Muscle layer of duodenum (tissue), 2 donors: ENCODE measurements at regions not wholly inside any gene's neighbourhood (a gene's known extent, or its start where the extent isn't known, plus 50 kb on each side); places are given as distances from the start of the nearest gene placed in this dataset.

Source experiments
- H3K27ac ChIP-seq: one replicate; pipeline ENCODE4 v1.7.0; 2013; ENCODE audit warnings: mild to moderate bottlenecking, low read length
- H3K27me3 ChIP-seq: one replicate; pipeline ENCODE4 v1.7.0; 2013; ENCODE audit warnings: low read depth, mild to moderate bottlenecking, control low read depth, low read length
- H3K36me3 ChIP-seq, 2 donors: one replicate each; pipeline ENCODE4 v1.7.0; 2013; ENCODE audit warnings: low read length in 2 of 2, control low read depth in 1 of 2, mild to moderate bottlenecking in 1 of 2; ENCODE audit not compliant: insufficient read depth in 2 of 2, control insufficient read depth in 1 of 2
- H3K4me1 ChIP-seq, 2 donors: one replicate each; pipeline ENCODE4 v1.7.0; 2013; ENCODE audit warnings: low read length in 2 of 2, mild to moderate bottlenecking in 2 of 2, control low read depth in 1 of 2, moderate library complexity in 1 of 2; ENCODE audit not compliant: insufficient read depth in 2 of 2, control insufficient read depth in 1 of 2
- H3K4me3 ChIP-seq, 2 donors: one replicate each; pipeline ENCODE4 v1.7.0; 2013; ENCODE audit warnings: low read length in 2 of 2, low read depth in 1 of 2, mild to moderate bottlenecking in 1 of 2
- H3K9me3 ChIP-seq, 2 donors: one replicate each; pipeline ENCODE4 v1.7.0; 2013; ENCODE audit warnings: low read length in 2 of 2, control low read depth in 1 of 2, mild to moderate bottlenecking in 1 of 2; ENCODE audit not compliant: control insufficient read depth in 1 of 2
- donor health status: healthy.

GRCh38 chr3:22893644-22894325 lies 309.3 kb upstream of the UBE2E2 start:
- Histone ChIP-seq H3K27ac (no peak overlapping the region), H3K9me3 (no peaks in the 10 kb centered on the region), H3K36me3 (no peaks in the 10 kb centered on the region), H3K4me3 (no peak overlapping the region), H3K27me3 (no peaks in the 10 kb centered on the region), H3K4me1 (peaks cover 0 to 15% of the 10 kb centered on the region in 2 donors)

- Histone ChIP-seq H3K9me3 (no peaks in the 10 kb centered on the region), H3K36me3 (no peaks in the 10 kb centered on the region), H3K4me3 (no peak overlapping the region), H3K27me3 (no peaks in the 10 kb centered on the region), H3K27ac (no peak overlapping the region), H3K4me1 (peaks cover 0 to 15% of the 10 kb centered on the region in 2 donors)
These were observed 308.3 kb upstream of the UBE2E2 start for GRCh38 chr3:22894865-22895264.

- Histone ChIP-seq H3K4me3 (no peak overlapping the region), H3K4me1 (peaks cover 0 to 15% of the 10 kb centered on the region in 2 donors), H3K27me3 (no peaks in the 10 kb centered on the region), H3K9me3 (no peaks in the 10 kb centered on the region), H3K27ac (no peak overlapping the region), H3K36me3 (no peaks in the 10 kb centered on the region)
These were observed 307.5 kb upstream of the UBE2E2 start for GRCh38 chr3:22895671-22896070.

GRCh38 chr3:22898558-22898957 lies 304.6 kb upstream of the UBE2E2 start:
- Histone ChIP-seq H3K4me1 (peaks cover 0 to 9% of the 10 kb centered on the region in 2 donors), H3K4me3 (no peak overlapping the region), H3K27ac (no peak overlapping the region), H3K27me3 (no peaks in the 10 kb centered on the region), H3K9me3 (no peaks in the 10 kb centered on the region), H3K36me3 (no peaks in the 10 kb centered on the region)

DNA sequence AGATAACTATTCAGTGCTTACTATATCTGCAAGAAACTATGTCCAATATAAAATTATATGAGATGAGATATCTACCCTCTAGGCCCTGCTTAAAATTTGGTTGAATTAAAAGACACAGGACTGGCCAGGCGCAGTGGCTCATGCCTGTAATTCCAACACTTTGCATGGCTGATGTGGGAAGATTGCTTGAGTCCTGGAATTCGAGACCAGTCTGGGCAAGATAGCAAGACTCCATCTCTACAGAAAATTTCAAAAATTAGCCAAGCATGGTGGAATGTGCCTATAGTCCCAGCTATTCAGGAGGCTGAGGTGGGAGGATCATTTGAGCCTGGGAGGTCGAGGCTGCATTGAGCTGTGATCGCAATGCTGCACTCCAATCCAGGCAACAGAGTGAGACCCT lies 303.7 kb upstream of the UBE2E2 start:
- Histone ChIP-seq H3K9me3 (no peaks in the 10 kb centered on the region), H3K27ac (no peak overlapping the region)

GRCh38 chr3:22900296-22900695 lies 302.8 kb upstream of the UBE2E2 start:
- Histone ChIP-seq H3K4me3 (no peak overlapping the region), H3K27ac (no peak overlapping the region), H3K27me3 (no peaks in the 10 kb centered on the region), H3K36me3 (no peaks in the 10 kb centered on the region), H3K4me1 (peaks cover 0 to 15% of the 10 kb centered on the region in 2 donors), H3K9me3 (no peaks in the 10 kb centered on the region)

More for the DNA sequence above, 303.7 kb upstream of the UBE2E2 start:
- H3K36me3 ChIP-seq, result no peaks in the 10 kb centered on the region
- peaks cover 0 to 10% of the 10 kb centered on the region in 2 donors for H3K4me1 ChIP-seq
- H3K27me3 ChIP-seq, result no peaks in the 10 kb centered on the region
- H3K4me3 ChIP-seq, result no peak overlapping the region

GRCh38 chr3:22901684-22902083 lies 301.4 kb upstream of the UBE2E2 start:
- no peak overlapping the region for H3K4me3 ChIP-seq
- peaks cover 0 to 15% of the 10 kb centered on the region in 2 donors for H3K4me1 ChIP-seq
- no peak overlapping the region for H3K27ac ChIP-seq
- no peaks in the 10 kb centered on the region for H3K9me3 ChIP-seq
- H3K27me3 ChIP-seq, result no peaks in the 10 kb centered on the region
- no peaks in the 10 kb centered on the region for H3K36me3 ChIP-seq

DNA sequence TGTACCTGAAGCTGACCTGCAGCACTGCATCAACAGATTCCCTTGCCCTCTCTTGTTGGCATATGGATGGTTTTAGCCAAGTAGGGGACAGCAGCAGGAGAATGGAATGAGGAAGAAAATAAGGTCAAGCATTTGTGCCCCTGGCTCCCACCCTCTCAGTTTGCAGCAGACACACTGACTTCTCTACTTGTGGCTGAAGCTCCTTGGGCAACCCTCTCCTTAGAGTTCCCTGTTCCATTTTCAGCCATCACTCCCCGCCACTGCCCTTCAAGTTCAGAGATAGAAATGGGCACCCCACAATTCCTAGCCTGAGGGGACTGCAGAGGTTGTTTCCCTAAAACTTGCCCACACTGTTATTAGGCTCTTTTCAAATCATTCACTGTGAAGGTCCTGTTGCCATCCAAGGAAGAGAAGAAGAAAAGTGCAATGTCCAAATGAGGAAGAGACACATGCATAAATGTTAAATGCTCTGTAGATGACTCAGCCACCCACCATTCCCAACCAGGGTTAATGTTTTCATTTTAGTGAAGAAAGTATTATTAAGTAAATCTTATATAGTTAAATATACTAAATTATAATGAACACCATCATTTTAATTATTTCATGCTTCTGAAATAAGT lies 295.9 kb upstream of the UBE2E2 start:
- H3K27me3 ChIP-seq, result no peaks in the 10 kb centered on the region
- H3K9me3 ChIP-seq, result no peaks in the 10 kb centered on the region
- no peak overlapping the region for H3K4me3 ChIP-seq
- no peaks in the 10 kb centered on the region for H3K36me3 ChIP-seq
- no peak overlapping the region for H3K27ac ChIP-seq
- peaks cover 0 to 7% of the 10 kb centered on the region in 2 donors for H3K4me1 ChIP-seq

DNA sequence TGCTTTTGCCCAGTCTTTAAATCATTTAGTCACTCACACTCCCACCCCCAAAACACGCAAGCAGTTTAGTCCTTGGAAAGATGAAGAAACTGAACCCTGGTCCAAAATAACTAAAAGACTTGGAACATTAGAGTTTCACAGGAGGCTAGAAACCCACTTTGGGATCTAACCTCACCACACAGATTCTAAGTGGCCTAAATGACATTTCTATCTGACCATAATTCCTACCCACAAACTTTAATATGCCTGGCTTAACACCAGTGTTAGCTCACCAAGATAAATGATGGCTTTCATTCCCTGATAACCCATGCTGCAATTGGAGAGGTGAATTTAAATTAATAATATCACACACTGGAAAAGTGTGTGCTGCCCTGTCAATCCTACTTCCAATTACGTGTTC lies 295.3 kb upstream of the UBE2E2 start:
- H3K4me3 ChIP-seq, result no peak overlapping the region
- H3K27ac ChIP-seq, result no peak overlapping the region
- H3K27me3 ChIP-seq, result no peaks in the 10 kb centered on the region
- H3K36me3 ChIP-seq, result no peaks in the 10 kb centered on the region
- H3K9me3 ChIP-seq, result no peaks in the 10 kb centered on the region
- H3K4me1 ChIP-seq, result peaks cover 0 to 7% of the 10 kb centered on the region in 2 donors

DNA sequence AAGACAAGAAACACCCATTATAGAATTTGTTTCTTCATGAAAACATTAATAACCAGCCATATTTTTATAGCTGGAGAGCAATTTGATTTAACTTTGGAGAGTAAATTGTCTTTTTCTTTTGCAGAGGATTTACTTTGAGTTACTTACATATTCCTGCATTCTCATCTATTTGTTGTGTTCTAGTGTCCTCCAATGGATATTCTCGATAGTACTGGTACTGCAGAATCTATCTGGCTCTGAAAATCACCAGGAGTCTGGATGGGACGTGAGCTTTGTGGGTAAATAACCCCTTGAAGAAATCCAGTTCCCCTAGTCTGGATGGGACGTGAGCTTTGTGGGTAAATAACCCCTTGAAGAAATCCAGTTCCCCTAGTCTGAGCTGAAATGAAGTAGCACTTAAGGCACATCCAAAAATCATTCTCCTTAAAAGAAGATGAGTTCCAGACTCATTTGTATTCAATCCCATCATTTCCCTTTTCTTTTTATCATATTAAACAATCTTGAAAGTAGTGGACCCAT lies 294.1 kb upstream of the UBE2E2 start:
- H3K4me3 ChIP-seq, result no peak overlapping the region
- H3K9me3 ChIP-seq, result no peaks in the 10 kb centered on the region
- H3K27me3 ChIP-seq, result no peaks in the 10 kb centered on the region
- no peak overlapping the region for H3K27ac ChIP-seq
- H3K4me1 ChIP-seq, result peaks cover 0 to 7% of the 10 kb centered on the region in 2 donors
- H3K36me3 ChIP-seq, result no peaks in the 10 kb centered on the region

DNA sequence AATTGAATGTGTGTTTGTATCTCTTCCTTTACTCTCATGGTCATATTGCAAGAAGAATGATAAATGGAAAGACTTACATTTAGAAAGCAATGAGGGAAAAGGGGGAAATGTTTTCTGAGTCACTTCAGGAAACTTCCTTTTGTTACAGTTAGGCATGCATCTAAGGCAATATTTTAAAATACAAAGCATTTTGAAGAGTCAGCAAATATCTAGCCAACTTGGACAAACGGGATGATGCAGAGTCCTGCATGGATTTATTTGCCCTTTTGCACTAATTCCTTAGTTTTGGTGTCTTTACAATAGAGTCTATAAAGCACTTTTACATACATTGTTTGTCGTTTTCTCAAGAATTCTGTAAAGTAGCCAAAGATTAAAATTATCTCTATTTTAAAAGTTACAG lies 286.2 kb upstream of the UBE2E2 start:
- Histone ChIP-seq H3K4me3 (no peak overlapping the region), H3K27ac (no peak overlapping the region), H3K27me3 (no peaks in the 10 kb centered on the region), H3K4me1 (no peaks in the 10 kb centered on the region), H3K9me3 (no peaks in the 10 kb centered on the region), H3K36me3 (no peaks in the 10 kb centered on the region)
